NCI-H2029 (cell line): ENCODE measurements at regions not wholly inside any gene's neighbourhood (a gene's known extent, or its start where the extent isn't known, plus 50 kb on each side); places are given as distances from the start of the nearest gene placed in this dataset.

Source experiments
- DNase-seq: peaks from one replicate; lab custom pipeline; 2025; lab: John Stamatoyannopoulos, UW

DNA sequence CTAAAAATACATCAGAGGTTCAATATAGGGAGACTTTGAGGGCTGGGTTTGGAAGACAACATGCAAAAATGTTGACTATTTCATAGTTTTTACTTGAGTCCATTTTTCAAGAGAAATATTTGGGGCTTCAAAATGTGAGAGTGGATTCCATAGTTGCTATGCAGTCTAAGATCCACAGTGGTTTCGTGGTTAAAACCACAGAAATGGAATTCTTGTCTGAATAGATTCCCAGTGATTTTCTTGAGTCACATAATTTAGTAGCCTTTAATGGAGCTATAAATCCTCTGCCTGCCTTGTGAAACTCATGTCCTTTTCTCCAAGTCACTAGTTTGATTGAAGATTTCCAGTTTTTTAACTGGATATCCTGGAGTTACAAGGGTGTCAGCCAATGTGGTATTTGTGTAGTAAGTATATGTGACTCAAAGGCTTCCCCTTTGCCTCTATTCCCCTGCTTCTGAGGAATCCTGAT is 94.7 kb upstream of the RBMS3 start:
- DNase-seq: no peak

DNA sequence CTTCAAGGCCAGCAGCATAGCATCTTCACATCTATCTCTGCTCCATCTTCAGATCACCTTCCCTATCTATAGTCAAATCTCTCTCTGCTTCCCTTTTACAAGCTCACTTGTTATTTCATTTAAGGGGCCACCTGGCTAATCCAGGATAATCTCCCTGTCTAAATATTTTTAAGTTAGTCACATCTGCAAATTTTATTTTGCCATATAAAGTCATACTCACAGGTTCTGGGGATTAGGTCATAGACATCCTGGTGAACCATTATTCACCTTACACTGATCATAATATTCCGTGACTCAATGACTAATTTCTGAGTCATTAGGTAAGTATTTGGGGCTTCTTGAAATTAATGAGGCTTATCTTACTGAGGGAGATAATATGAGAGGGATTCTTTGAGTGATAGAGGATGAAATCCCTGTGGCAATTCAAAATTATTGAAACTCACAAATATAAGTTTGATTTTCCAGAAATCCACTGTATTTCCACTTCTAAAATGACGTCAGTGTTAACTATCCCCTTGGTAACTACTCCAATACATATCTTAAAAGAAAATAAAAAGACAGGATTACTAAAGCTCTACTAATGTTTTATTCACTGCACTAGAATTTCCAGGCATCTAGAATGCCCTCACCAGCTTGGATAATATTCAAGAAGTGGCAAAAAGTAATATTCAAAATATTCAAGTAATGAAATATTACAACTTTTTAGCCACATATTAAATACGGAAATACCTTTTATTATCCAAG is 93.7 kb upstream of the RBMS3 start:
- no peak for DNase-seq

DNA sequence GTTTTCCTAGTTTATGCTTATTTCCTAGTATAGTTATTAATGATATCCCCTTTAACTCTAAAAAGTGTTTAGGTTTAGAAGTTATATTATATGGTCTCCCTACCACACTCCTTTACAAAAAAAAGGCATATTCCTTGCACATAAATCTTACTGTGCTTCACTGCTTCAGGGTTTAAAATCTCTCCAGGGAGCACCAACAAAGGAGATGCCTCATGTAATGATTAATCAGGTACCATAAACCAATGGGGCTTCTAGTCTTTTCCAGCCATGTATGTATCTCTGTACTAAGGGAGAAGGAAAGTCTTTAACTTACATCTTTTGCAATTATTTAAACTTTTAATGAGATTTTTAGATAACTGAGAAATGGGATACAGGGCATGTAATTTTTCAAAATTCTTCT is 91.5 kb upstream of the RBMS3 start:
- DNase-seq: no peak

DNA sequence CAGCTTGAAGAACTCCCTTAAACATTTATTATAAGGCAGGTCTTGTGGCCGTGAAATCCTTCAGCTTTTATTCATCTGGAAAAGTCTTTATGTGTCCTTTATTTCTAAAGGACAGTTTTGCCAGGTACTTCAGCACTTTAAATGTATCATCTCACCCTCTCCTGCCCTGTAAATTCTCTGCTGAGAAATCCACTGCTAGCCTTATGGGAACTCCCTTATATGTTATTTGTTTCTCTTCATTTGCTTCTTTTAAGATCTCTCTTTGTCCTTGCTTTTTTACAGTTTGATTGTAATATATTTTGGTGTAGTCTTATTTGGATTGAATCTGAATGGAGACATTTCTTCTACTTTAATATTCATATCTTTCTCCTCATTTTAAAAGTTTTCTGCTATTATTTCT is 86.7 kb upstream of the RBMS3 start:
- no peak for DNase-seq

DNA sequence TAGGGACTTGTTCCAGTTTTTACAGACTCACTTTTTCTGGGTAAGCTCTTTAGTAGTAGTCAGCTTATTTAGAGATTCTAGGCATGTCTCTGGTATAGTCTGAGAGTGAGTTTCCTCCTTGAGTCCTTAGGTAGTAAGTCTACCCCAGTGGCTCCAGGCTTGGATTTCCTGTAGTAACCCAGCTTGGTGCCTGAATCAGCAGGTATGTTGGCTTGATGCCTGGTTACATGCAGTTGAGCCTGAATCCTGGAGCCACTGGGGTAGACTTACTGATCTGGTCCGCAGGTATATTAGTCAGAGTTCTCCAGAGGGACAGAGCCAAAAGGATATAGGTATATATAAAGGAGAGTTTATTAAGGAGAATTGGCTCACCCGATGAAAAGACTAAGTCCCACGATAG is 85.8 kb upstream of the RBMS3 start:
- no peak for DNase-seq

DNA sequence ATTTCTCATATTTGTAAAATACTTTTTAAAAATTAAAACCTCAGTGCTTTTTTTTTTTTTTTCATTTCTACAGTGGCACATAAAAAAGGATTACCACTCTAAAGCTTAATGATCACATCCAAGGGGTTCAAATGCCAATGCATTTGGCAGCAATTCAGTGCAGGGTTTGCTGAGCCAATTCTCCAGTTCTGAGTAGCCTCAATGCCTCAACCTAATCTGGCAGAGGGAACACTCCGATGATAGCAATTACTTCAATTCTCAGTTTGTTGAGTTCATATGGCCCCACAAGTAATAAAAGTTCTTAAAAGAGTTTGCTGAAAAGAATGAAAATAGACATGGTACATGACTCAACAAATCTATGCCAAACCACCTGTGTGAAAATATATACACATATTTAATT is 79.3 kb upstream of the RBMS3 start:
- DNase-seq: no peak

DNA sequence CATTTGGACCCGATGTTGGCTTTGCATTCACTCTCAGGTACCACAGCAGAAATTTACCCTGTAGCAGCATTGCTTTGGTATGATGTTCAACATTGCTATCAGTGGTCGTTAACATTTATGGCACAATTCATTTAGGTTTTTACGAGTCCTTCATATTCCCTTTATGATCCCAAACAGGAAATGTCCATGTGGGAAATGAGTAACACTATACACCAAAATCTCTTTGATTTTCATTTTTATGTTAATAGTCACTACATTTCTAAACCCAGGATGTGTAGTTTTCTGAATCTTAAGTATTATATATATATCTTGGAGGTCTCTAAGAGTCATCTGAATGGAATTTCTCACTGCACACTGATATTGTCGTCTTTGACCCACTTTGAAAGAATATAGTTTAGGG is 78.5 kb upstream of the RBMS3 start:
- no peak for DNase-seq

DNA sequence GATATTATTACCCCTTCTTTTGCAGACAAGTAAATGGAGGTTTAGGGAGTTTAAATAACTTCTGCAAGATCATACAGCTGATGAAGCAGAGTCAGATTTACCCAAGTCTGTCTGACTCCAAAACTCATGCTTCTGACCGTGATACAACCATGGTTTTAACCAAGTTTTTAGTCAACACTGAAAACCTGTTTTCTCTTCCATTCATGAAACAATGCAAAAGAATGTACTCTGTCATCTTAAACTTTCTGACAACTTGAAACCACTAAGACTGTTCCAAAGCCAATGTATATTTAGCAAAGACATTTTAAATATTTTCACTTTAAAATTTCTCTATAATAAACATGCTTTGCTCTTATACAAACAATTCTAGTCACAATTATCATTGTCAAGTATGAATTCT is 77.0 kb upstream of the RBMS3 start:
- DNase-seq: no peak

DNA sequence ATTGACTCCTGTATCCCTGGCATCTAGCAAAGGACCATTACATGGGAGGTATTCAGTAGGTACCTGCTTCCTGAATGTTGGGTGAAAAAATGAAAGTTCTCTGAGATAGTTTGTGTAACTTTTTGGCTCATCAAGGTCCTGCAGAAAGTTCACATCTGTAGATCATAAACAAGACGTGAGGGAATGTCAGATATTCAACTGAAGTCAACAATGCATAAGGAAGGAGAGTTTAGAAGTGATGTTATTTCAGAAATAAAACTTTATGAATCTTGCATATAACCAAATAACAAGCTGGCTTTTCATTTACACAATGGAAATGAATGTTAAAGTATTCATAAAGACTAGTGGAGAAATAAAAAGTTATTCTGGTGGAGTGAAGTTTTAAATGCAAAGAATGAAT is 73.4 kb upstream of the RBMS3 start:
- no peak for DNase-seq

DNA sequence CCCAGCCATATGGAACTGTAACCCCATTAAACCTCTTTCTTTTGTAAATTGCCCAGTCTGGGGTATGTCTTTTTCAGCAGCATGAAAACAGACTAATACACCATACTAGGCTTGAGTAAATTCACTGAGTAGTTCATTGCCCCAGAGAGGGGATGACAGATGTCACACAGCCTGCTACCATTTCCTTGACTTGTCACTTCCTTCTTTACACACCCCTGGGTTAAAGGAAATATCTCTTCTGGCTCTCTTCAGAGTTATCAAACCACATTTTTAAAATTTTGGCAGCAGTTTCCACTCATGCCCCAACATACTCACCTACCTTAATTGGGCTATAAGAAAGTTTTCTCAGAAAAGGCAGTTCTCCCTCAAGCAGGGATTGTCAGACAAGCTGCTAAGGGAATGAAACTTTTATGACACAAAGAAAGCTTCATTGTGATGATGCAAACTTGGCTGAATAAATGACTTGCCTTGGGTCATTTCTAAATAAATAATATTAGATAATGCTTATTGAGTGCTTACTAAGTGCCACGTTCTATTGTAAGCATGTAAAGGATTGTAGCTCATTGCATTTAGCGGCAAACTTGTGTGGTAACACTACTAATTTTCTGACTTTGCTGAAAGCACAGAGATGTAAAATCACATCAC is 68.0 kb upstream of the RBMS3 start:
- no peak for DNase-seq

DNA sequence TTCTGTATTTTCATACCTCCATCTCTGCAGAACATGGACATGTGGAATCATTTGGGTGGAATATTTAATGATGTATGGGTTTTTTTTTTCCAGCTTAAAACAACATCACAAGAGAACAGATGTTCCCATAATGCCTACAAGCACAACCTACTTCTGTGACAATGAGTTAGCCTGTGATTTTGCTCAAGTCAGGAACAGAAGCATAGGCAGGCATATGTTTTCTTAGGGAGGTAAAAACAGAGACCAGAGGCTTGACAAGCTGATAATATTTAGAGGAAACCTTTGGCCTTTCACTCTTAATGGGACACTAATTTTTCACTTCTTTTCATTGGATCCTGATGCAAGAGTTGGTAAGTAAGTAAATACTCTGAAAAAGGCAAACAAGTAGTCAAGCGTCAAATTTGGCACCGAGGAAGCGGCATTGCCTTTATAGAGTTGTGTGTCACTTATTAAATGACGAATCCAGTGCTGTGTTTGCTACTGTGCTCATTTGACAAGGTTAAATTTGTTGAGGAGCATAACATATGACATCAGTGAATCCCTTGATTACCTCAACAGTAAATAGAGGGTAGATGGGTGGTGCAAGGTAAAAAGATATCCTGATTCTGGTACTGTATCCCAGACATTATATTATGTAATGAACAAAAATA is 66.7 kb upstream of the RBMS3 start:
- DNase-seq: no peak

DNA sequence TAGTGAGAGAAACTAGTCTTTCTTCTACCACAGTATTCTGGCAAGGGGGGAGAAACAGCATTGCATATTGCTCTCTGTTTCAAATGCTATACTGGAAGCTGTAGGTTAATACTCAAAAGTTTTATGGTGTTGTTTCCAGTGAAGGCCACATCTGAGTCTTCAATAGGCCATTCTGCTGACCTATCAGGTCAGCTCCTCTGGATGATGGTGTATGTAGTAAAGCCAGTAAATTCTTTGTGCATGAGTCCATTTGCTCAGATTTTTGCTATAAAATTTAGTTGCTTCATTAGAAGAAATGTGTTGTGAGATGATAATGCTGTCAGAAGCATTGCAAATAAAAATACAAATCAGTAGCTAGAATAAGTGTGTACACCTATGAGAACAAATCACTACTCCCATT is 64.9 kb upstream of the RBMS3 start:
- no peak for DNase-seq

DNA sequence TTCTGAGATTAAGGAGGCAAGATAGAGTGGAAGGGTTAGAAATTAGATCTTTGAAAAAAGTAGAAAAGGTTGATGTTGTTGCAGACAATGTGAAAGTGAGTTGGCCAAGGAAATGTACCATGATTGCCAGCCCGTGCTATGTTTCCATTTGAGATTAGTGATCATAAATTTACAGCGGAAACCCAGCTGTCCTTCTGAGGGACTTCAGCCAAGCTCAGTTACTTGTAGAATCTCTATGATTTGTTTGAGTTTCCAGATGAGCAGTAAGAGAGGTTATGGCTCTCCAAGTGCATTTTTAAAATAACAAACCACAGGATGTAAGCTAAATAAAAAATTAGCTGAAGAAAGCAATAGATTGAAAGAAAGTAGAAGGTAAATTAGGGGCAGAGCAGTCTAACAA is 54.2 kb upstream of the RBMS3 start:
- DNase-seq: no peak

DNA sequence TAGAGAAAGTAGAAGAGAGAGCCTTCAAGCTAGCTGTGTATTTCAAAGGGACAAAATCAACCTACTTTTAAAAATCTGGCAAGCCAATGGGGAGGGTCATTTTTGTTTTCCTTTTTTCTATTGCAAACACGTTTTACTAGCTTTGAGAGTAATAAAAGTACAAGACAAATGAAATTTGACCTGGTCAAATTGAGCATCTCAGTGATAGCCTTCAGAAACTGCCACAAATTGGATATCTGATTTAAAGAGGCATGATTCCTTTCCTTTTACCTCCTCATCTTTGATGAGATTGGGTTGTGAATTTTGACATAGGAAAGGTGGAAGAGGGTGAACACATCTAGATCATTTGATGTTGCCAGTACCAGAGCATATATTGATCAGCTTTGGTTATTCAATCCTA is 53.6 kb upstream of the RBMS3 start:
- no peak for DNase-seq
